T-helper 9 cell (primary cell): ENCODE measurements at regions not wholly inside any gene's neighbourhood (a gene's known extent, or its start where the extent isn't known, plus 50 kb on each side); places are given as distances from the start of the nearest gene placed in this dataset.
"Not testable (repeated sequence)": the region's sequence is repeated elsewhere in the genome, so short reads cannot be mapped to it uniquely, and the experiment has no call there.

Source experiments
- DNase-seq: peaks from one replicate; pipeline ENCODE4 v3.0.0-alpha.2; 2020

- DNase-seq = no peak
Measured at GRCh38 chr16:5791011-5791657, 693.5 kb upstream of the EEF2KMT start.

- DNase-seq = no peak
Measured at GRCh38 chr16:5790512-5790911, 692.9 kb upstream of the EEF2KMT start.

- DNase-seq = no peak
Measured at GRCh38 chr16:5789033-5789432, 691.4 kb upstream of the EEF2KMT start.

GRCh38 chr16:5781436-5781835 lies 683.8 kb upstream of the EEF2KMT start:
- DNase-seq = no peak

- DNase-seq = no peak
Measured at GRCh38 chr16:5776876-5777275, 679.3 kb upstream of the EEF2KMT start.

- DNase-seq = no peak
Measured at GRCh38 chr16:5775916-5776315, 678.3 kb upstream of the EEF2KMT start.

GRCh38 chr16:5770118-5770517 lies 672.5 kb upstream of the EEF2KMT start:
- DNase-seq = no peak

GRCh38 chr16:5769513-5769912 lies 671.9 kb upstream of the EEF2KMT start:
- DNase-seq = no peak

GRCh38 chr16:5768445-5768844 lies 670.9 kb upstream of the EEF2KMT start:
- DNase-seq = no peak

GRCh38 chr16:5763176-5763575 lies 665.6 kb upstream of the EEF2KMT start:
- no peak for DNase-seq

- no peak for DNase-seq
Measured at GRCh38 chr16:5762362-5762761, 664.8 kb upstream of the EEF2KMT start.

- no peak for DNase-seq
Measured at GRCh38 chr16:5761592-5761991, 664.0 kb upstream of the EEF2KMT start.

GRCh38 chr16:5758281-5758680 lies 660.7 kb upstream of the EEF2KMT start:
- DNase-seq = no peak

- DNase-seq = no peak
Measured at GRCh38 chr16:5756969-5757368, 659.4 kb upstream of the EEF2KMT start.

GRCh38 chr16:5753381-5753780 lies 655.8 kb upstream of the EEF2KMT start:
- no peak for DNase-seq

- DNase-seq = no peak
Measured at GRCh38 chr16:5751216-5751615, 653.6 kb upstream of the EEF2KMT start.

- DNase-seq = not testable (repeated sequence)
Measured at GRCh38 chr16:5750439-5750838, 652.8 kb upstream of the EEF2KMT start.

- no peak for DNase-seq
Measured at GRCh38 chr16:5738586-5738985, 641.0 kb upstream of the EEF2KMT start.

- DNase-seq = no peak
Measured at GRCh38 chr16:5736209-5736930, 638.8 kb upstream of the EEF2KMT start.

GRCh38 chr16:5735444-5735843 lies 637.8 kb upstream of the EEF2KMT start:
- DNase-seq = no peak

GRCh38 chr16:5730783-5731182 lies 633.2 kb upstream of the EEF2KMT start:
- no peak for DNase-seq

GRCh38 chr16:5722116-5722619 lies 624.6 kb upstream of the EEF2KMT start:
- DNase-seq = no peak

- no peak for DNase-seq
Measured at GRCh38 chr16:5715155-5715554, 617.6 kb upstream of the EEF2KMT start.

GRCh38 chr16:5709889-5710288 lies 612.3 kb upstream of the EEF2KMT start:
- no peak for DNase-seq

GRCh38 chr16:5706211-5706610 lies 608.6 kb upstream of the EEF2KMT start:
- DNase-seq = no peak
